IMR-90 (cell line): ENCODE measurements at regions not wholly inside any gene's neighbourhood (a gene's known extent, or its start where the extent isn't known, plus 50 kb on each side); places are given as distances from the start of the nearest gene placed in this dataset.

Experiments
- ATAC-seq: fragments of 200-7000 bp; cut with Tn5 transposase; 2 replicates; pipeline ENCODE4 v1.9.1; 2020; ENCODE audit warnings: low read depth, mild to moderate bottlenecking, moderate library complexity
- BruUV-seq: library from RNA; stranded (reverse); fragments of 400-500 nt; replicated peaks from 2 replicates; lab custom pipeline; 2021; lab: Mats Ljungman, UMichigan
- CTCF ChIA-PET: fragments of 300-600 bp; formaldehyde crosslinking; extraction: SDS; loops from one replicate; lab custom pipeline; 2021; ENCODE audit warnings: antibody characterized with exemption; lab: Yijun Ruan, JAX
- POLR2A ChIA-PET: fragments of 300-600 bp; sonication (Branson Sonifier 250); formaldehyde crosslinking; loops from one replicate; lab custom pipeline; 2022; ENCODE audit warnings: antibody characterized with exemption; ENCODE audit not compliant: unreplicated experiment; lab: Charles Lee
- DNase-seq: peaks from one replicate; pipeline ENCODE4 v3.0.0; 2013
- H2AFZ ChIP-seq: replicated peaks from 2 replicates; pipeline ENCODE3; 2013; ENCODE audit warnings: low read length, mild to moderate bottlenecking; ENCODE audit not compliant: poor library complexity
- H2AK5ac ChIP-seq: 2 replicates; pipeline ENCODE4 v1.6.1; 2013; ENCODE audit warnings: low read depth, low read length, inconsistent platforms
- H2AK9ac ChIP-seq: replicated peaks from 2 replicates; pipeline ENCODE3; 2013; ENCODE audit warnings: mild to moderate bottlenecking, low read depth, low read length, moderate library complexity; ENCODE audit not compliant: poor library complexity
- H2BK120ac ChIP-seq: 2 replicates; pipeline ENCODE4 v1.6.1; 2013; ENCODE audit warnings: low read depth, low read length, inconsistent platforms
- H2BK15ac ChIP-seq: 3 replicates; pipeline ENCODE4 v1.6.1; 2013; ENCODE audit warnings: low read depth, low read length, inconsistent platforms
- H2BK20ac ChIP-seq: 2 replicates; pipeline ENCODE4 v1.6.1; 2013; ENCODE audit warnings: low read depth, mild to moderate bottlenecking, inconsistent platforms, low read length, moderate library complexity
- H2BK5ac ChIP-seq: 2 replicates; pipeline ENCODE4 v1.6.1; 2013; ENCODE audit warnings: mild to moderate bottlenecking, low read depth, low read length, inconsistent platforms; ENCODE audit not compliant: poor library complexity, severe bottlenecking
- H3K14ac ChIP-seq: replicated peaks from 2 replicates; pipeline ENCODE4 v1.6.1; 2013; ENCODE audit warnings: low read depth, low read length, inconsistent platforms
- H3K18ac ChIP-seq: 2 replicates; pipeline ENCODE4 v1.6.1; 2013; ENCODE audit warnings: low read depth, low read length, control low read depth
- H3K23ac ChIP-seq: 2 replicates; pipeline ENCODE4 v1.6.1; 2013; ENCODE audit warnings: low read depth, low read length, inconsistent platforms
- H3K27ac ChIP-seq: 2 replicates; pipeline ENCODE4 v1.5.1; 2013; ENCODE audit warnings: mild to moderate bottlenecking, control low read depth, low read length; ENCODE audit not compliant: insufficient read depth
- H3K27me3 ChIP-seq: 2 replicates; pipeline ENCODE4 v1.6.1; 2013; ENCODE audit warnings: low read length; ENCODE audit not compliant: control insufficient read depth, insufficient read depth
- H3K36me3 ChIP-seq: 2 replicates; pipeline ENCODE4 v1.6.1; 2013; ENCODE audit warnings: low read length, mixed read lengths; ENCODE audit not compliant: control insufficient read depth, insufficient read depth
- H3K4ac ChIP-seq: 2 replicates; pipeline ENCODE4 v1.6.1; 2013; ENCODE audit warnings: low read depth, low read length, inconsistent platforms
- H3K4me1 ChIP-seq: 2 replicates; pipeline ENCODE4 v1.6.1; 2013; ENCODE audit warnings: low read length, mixed read lengths; ENCODE audit not compliant: control insufficient read depth, insufficient read depth
- H3K4me2 ChIP-seq: 2 replicates; pipeline ENCODE4 v1.6.1; 2013; ENCODE audit warnings: low read depth, mild to moderate bottlenecking, control low read depth, low read length, moderate library complexity
- H3K4me3 ChIP-seq: 2 replicates; pipeline ENCODE4 v1.5.1; 2013; ENCODE audit warnings: low read depth, mild to moderate bottlenecking, control low read depth, low read length, moderate library complexity; ENCODE audit not compliant: insufficient read depth
- H3K56ac ChIP-seq: 2 replicates; pipeline ENCODE4 v1.6.1; 2013; ENCODE audit warnings: low read length, inconsistent platforms; ENCODE audit not compliant: insufficient read depth; ENCODE audit errors: extremely low read depth
- H3K79me1 ChIP-seq, 2 experiments: 2 replicates each; pipeline ENCODE4 v1.6.1; 2013; ENCODE audit warnings: low read length in 2 of 2, inconsistent platforms in 1 of 2, low read depth in 1 of 2
- H3K9ac ChIP-seq: 2 replicates; pipeline ENCODE4 v1.6.1; 2013; ENCODE audit warnings: low read depth, low read length, control low read depth
- H3K9me1 ChIP-seq: 2 replicates; pipeline ENCODE4 v1.6.1; 2013; ENCODE audit warnings: low read length, inconsistent platforms; ENCODE audit not compliant: insufficient read depth
- H3K9me3 ChIP-seq: 2 replicates; pipeline ENCODE4 v1.6.1; 2013; ENCODE audit warnings: low read length; ENCODE audit not compliant: control insufficient read depth, insufficient read depth
- H4K20me1 ChIP-seq: 2 replicates; pipeline ENCODE4 v1.6.1; 2013; ENCODE audit warnings: low read length, inconsistent platforms; ENCODE audit not compliant: insufficient read depth
- H4K5ac ChIP-seq: 2 replicates; pipeline ENCODE4 v1.6.1; 2013; ENCODE audit warnings: mild to moderate bottlenecking, low read depth, low read length, control low read depth
- H4K8ac ChIP-seq, 2 experiments: 2 replicates each; pipeline ENCODE4 v1.6.1; 2013; ENCODE audit warnings: low read depth in 2 of 2, low read length in 2 of 2, control low read depth in 1 of 2, inconsistent platforms in 1 of 2
- H4K91ac ChIP-seq: 2 replicates; pipeline ENCODE4 v1.6.1; 2013; ENCODE audit warnings: low read depth, low read length, inconsistent platforms; ENCODE audit not compliant: insufficient read depth
- CHD1 ChIP-seq: IDR thresholded peaks from 2 replicates; pipeline ENCODE4 v1.6.1; 2012; ENCODE audit warnings: low read depth, low read length, improper control_type of control experiment
- CTCF ChIP-seq: conservative IDR thresholded peaks from 2 replicates; pipeline ENCODE4 v1.5.1; 2012; ENCODE audit warnings: mild to moderate bottlenecking, low read depth, low read length, improper control_type of control experiment
- ELK1 ChIP-seq: fragments of 150-350 bp; IDR thresholded peaks from 2 replicates; pipeline ENCODE4 v1.6.1; 2016; ENCODE audit warnings: low read depth, mild to moderate bottlenecking, low read length, moderate library complexity, borderline replicate concordance
- MXI1 ChIP-seq: IDR thresholded peaks from 2 replicates; pipeline ENCODE4 v1.6.1; 2012; ENCODE audit warnings: low read depth, mild to moderate bottlenecking, low read length, moderate library complexity, borderline replicate concordance
- POLR2A ChIP-seq: IDR thresholded peaks from 2 replicates; pipeline ENCODE4 v1.6.1; 2012; ENCODE audit warnings: mild to moderate bottlenecking, low read depth, low read length
- RCOR1 ChIP-seq: IDR thresholded peaks from 2 replicates; pipeline ENCODE4 v1.6.1; 2012; ENCODE audit warnings: mild to moderate bottlenecking, low read length, improper control_type of control experiment; ENCODE audit not compliant: insufficient replicate concordance
- USF2 ChIP-seq: fragments of 150-350 bp; IDR thresholded peaks from 2 replicates; pipeline ENCODE4 v1.6.1; 2017; ENCODE audit warnings: mild to moderate bottlenecking, antibody characterized with exemption, low read length, low read depth
- WGBS, 2 experiments: methylation state at CpG; one replicate each; pipeline versions ENCODE4 v1.1.5 to v1.1.7; 2013; ENCODE audit warnings: missing lambda C conversion rate in 2 of 2; ENCODE audit not compliant: insufficient read length in 1 of 2; ENCODE audit errors: extremely low coverage in 2 of 2; 5-methylcytosine and 5-hydroxymethylcytosine counted together
- dilution Hi-C: fragments of 300-500 bp; cut with HindIII; formaldehyde crosslinking; loops from one replicate; pipeline ENCODE4 v1.14.3; 2018; ENCODE audit warnings: low sequenced_read_pairs; ENCODE audit not compliant: unreplicated experiment
- in situ Hi-C: fragments of 300-500 bp; cut with MboI; formaldehyde crosslinking; loops from 3 replicates; pipeline ENCODE4 v1.14.3; 2019; ENCODE audit warnings: low sequenced_read_pairs, inconsistent platforms, mixed read lengths
- intact Hi-C: fragments of 100-400 bp; cut with micrococcal nuclease; formaldehyde crosslinking; loops from 2 replicates; pipeline ENCODE4 v1.10.0; 2022

- ChIA-PET POLR2A (no interaction called here), CTCF (no interaction called here)
- Histone ChIP-seq H2BK20ac (no peak overlapping the region), H3K4me2 (no peak overlapping the region), H4K8ac (no peak overlapping the region), H3K4ac (no peak overlapping the region), H3K9me1 (no peaks in the 10 kb centered on the region), H2AK5ac (no peak overlapping the region), H3K4me1 (no peaks in the 10 kb centered on the region), H2AFZ (no peak overlapping the region), H3K27ac (no peak overlapping the region), H3K56ac (no peak overlapping the region), H2AK9ac (no peak overlapping the region), H2BK5ac (no peak overlapping the region), H3K14ac (no peak overlapping the region), H3K23ac (no peak overlapping the region), H3K9me3 (no peaks in the 10 kb centered on the region), H3K4me3 (no peak overlapping the region), H3K27me3 (no peaks in the 10 kb centered on the region), H3K79me1 (no peaks in the 10 kb centered on the region), H3K36me3 (no peaks in the 10 kb centered on the region), H4K91ac (no peak overlapping the region), H3K18ac (no peak overlapping the region), H2BK15ac (no peak overlapping the region), H4K5ac (no peak overlapping the region), H3K9ac (no peak overlapping the region), H2BK120ac (no peak overlapping the region), H4K20me1 (no peaks in the 10 kb centered on the region)
- ATAC-seq = no peak
- intact Hi-C loops = no loop called here
- no TSS peak for BruUV-seq
- in situ Hi-C loops = no loop called here
- no CpG with 5 or more reads among the region's 4 CpGs for WGBS, 2 experiments
- dilution Hi-C loops = no loop called here
- TF ChIP-seq ELK1 (no peak), CHD1 (no peak), USF2 (no peak), POLR2A (no peak), MXI1 (no peak), RCOR1 (no peak), CTCF (no peak)
- DNase-seq = no peak
These were observed 483.4 kb downstream of the RNF144A start for GRCh38 chr2:7400628-7401027.
